Endodermal cell (in vitro differentiated cells): ENCODE measurements at regions not wholly inside any gene's neighbourhood (a gene's known extent, or its start where the extent isn't known, plus 50 kb on each side); places are given as distances from the start of the nearest gene placed in this dataset.

Experiments used
- DNase-seq: peaks from one replicate; pipeline ENCODE4 v3.0.0-alpha.2; 2017
- H3K27ac ChIP-seq: 2 replicates; pipeline ENCODE4 v1.5.1; 2013; ENCODE audit warnings: mild to moderate bottlenecking, low read depth, low read length, moderate library complexity
- H3K27me3 ChIP-seq: 2 replicates; pipeline ENCODE4 v1.6.1; 2013; ENCODE audit warnings: mild to moderate bottlenecking, low read length, moderate library complexity; ENCODE audit not compliant: insufficient read depth, control insufficient read depth, poor library complexity, severe bottlenecking
- H3K36me3 ChIP-seq: 2 replicates; pipeline ENCODE4 v1.7.0; 2013; ENCODE audit warnings: mild to moderate bottlenecking, low read length, moderate library complexity; ENCODE audit not compliant: control insufficient read depth, insufficient read depth
- H3K4me1 ChIP-seq: one replicate; pipeline ENCODE4 v1.7.0; 2013; ENCODE audit warnings: low read length; ENCODE audit not compliant: control insufficient read depth, insufficient read depth
- H3K4me3 ChIP-seq: 2 replicates; pipeline ENCODE4 v1.5.1; 2013; ENCODE audit warnings: mild to moderate bottlenecking, low read length, moderate library complexity
- H3K9ac ChIP-seq: 2 replicates; pipeline ENCODE4 v1.6.1; 2013; ENCODE audit warnings: mild to moderate bottlenecking, low read length, moderate library complexity; ENCODE audit not compliant: poor library complexity, severe bottlenecking; ENCODE audit errors: extremely low read depth
- H3K9me3 ChIP-seq: 2 replicates; pipeline ENCODE4 v1.6.1; 2013; ENCODE audit warnings: mild to moderate bottlenecking, low read length, moderate library complexity; ENCODE audit not compliant: control insufficient read depth
- H3K27ac Mint-ChIP-seq: 2 replicates; pipeline ENCODE4 v1.8.0; 2020; ENCODE audit warnings: mixed read lengths
- H3K27me3 Mint-ChIP-seq: 2 replicates; pipeline ENCODE4 v1.8.0; 2021; ENCODE audit warnings: mild to moderate bottlenecking, mixed read lengths; ENCODE audit not compliant: insufficient read depth
- H3K36me3 Mint-ChIP-seq: 2 replicates; pipeline ENCODE4 v1.8.0; 2020; ENCODE audit warnings: low read depth, mixed read lengths
- H3K4me1 Mint-ChIP-seq: 2 replicates; pipeline ENCODE4 v1.8.0; 2020; ENCODE audit warnings: mixed read lengths
- H3K4me3 Mint-ChIP-seq: 2 replicates; pipeline ENCODE4 v1.8.0; 2020; ENCODE audit warnings: mild to moderate bottlenecking, moderate library complexity, mixed read lengths
- H3K9me3 Mint-ChIP-seq: 2 replicates; pipeline ENCODE4 v1.8.0; 2020; ENCODE audit warnings: mild to moderate bottlenecking, mixed read lengths
- CTCF ChIP-seq: fragments of 200-600 bp; sonication (generic); conservative IDR thresholded peaks from 2 replicates; pipeline ENCODE4 v1.5.0; 2021; ENCODE audit warnings: antibody characterized with exemption, mild to moderate bottlenecking
- WGBS, 2 experiments: methylation state at CpG; one replicate each; pipeline versions ENCODE4 v1.1.5 to v1.1.7; 2013; ENCODE audit warnings: missing lambda C conversion rate in 2 of 2, mixed read lengths in 1 of 2; ENCODE audit not compliant: insufficient coverage in 1 of 2, insufficient read length in 1 of 2; 5-methylcytosine and 5-hydroxymethylcytosine counted together

GRCh38 chr2:239662413-239663120 is 261.7 kb upstream of the HDAC4 start:
- H3K27me3 Mint-ChIP-seq, result peaks cover 1% of the 10 kb centered on the region
- Histone ChIP-seq H3K9me3 (no peaks in the 10 kb centered on the region), H3K27ac (no peak overlapping the region), H3K4me1 (no peaks in the 10 kb centered on the region), H3K36me3 (no peaks in the 10 kb centered on the region), H3K4me3 (no peak overlapping the region), H3K9ac (no peak overlapping the region), H3K27me3 (no peaks in the 10 kb centered on the region)
- no peak for DNase-seq
- no peak for TF ChIP-seq CTCF
- H3K36me3 Mint-ChIP-seq, result no peaks in the 10 kb centered on the region
- peaks cover 8% of the 10 kb centered on the region for H3K4me1 Mint-ChIP-seq
- no peak overlapping the region for H3K27ac Mint-ChIP-seq
- no peaks in the 10 kb centered on the region for H3K9me3 Mint-ChIP-seq
- 75 to 81% methylated on average over 5 to 16 of the region's 16 CpGs for WGBS, 2 experiments
- H3K4me3 Mint-ChIP-seq, result no peak overlapping the region

DNA sequence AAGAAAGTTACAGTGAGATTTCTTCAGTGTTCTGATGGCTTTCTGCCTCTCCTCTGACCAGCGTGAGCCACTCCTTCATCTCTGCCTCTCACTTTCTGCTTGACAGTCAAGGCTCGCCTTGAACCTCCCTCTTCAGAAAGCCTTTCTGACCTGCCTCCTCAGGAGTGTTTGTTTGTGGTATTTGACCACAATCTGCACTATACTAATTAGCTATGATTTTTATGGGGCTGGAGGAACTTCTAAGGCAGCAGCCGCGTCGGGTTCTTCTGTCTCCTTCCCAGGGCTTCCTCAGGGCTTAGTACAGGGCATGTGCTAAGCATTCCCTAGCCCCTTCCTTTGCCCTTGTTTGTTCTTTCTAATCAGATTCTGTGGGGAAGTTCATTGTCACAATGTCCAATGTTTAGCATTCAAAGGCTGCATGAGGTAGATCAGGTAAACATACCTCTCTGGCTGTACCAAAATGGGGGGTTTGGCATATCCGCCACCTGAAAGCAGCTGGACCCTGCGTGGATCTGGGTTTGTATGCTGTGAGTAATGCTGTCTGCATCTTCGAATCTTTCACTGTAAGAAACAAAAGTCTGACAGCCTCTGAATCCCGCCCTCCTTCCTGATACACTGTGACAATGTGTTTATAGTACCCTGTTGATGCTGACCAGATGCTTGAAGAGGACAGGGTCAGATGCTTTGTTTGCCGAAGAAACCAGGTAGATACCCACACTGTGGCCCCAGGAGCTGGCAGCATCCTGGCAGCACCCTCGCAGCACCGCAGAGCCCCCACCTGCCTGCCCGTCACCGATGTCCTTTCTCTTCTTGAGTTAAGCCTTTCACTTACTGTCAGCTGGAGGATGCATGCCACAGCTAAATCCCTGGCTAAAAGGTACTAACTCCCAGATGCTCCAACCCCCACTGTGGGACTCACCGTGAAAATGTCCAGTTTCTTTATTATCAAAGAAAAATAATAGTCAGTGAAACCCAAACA is 260.8 kb upstream of the HDAC4 start:
- no peak for TF ChIP-seq CTCF
- peak overlapping the region; percentile 10 for H3K27ac Mint-ChIP-seq
- no peak for DNase-seq

DNA sequence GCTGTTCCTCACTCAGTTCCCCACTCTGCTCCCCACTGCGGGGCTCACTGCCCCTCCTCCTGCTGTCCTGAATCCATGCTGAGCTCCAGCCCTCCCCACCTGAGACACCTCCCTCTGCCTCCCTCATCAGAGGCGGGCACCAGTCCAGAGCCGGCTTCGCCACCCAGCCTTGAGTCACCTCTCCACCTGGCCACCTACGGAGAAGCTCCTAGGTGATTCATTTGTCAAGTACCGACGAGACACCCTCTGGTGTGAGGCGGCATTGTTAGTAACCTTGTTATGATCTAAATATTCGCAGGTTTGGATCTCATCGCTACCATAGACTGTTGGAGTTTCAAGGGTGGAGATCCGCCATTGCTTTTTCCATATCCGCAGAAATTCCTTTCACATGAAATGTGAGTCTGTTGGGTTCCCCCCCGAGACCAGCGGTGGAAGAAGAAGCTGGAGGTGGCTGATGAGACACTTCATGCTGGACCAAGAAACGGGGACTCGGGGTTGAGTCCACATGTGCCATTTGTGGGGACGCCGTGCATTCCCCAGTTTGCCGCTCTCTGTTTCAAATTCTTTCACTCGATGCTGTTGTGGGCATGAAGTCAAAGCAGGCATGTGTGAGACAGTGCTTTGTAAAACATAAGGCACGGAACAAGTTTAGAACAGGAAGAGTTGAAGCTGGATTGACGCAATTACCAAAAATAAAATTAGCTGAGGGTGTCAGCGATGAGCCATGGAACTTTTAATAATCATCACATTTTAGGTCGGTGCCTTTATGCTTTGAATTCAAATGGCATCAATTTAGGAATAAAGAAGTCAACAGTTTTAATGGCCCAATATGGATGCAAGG is 259.8 kb upstream of the HDAC4 start:
- TF ChIP-seq CTCF, result no peak
- WGBS, 2 experiments, result 94 to 96% methylated on average over 22 to 24 of the region's 24 CpGs
- Mint-ChIP-seq H3K27me3 (peaks cover 1% of the 10 kb centered on the region), H3K4me3 (no peak overlapping the region), H3K9me3 (no peaks in the 10 kb centered on the region), H3K36me3 (no peaks in the 10 kb centered on the region), H3K4me1 (peaks cover 8% of the 10 kb centered on the region), H3K27ac (no peak overlapping the region)
- Histone ChIP-seq H3K9me3 (no peaks in the 10 kb centered on the region), H3K27me3 (no peaks in the 10 kb centered on the region), H3K9ac (no peak overlapping the region), H3K4me3 (no peak overlapping the region), H3K4me1 (no peaks in the 10 kb centered on the region), H3K36me3 (no peaks in the 10 kb centered on the region), H3K27ac (no peak overlapping the region)
- DNase-seq, result no peak

More for the DNA sequence above, 260.8 kb upstream of the HDAC4 start:
- no peak overlapping the region for H3K4me3 Mint-ChIP-seq
- no peaks in the 10 kb centered on the region for H3K27me3 ChIP-seq
- no peaks in the 10 kb centered on the region for H3K36me3 ChIP-seq
- no peaks in the 10 kb centered on the region for H3K9me3 Mint-ChIP-seq
- 88 to 90% methylated on average over 11 to 15 of the region's 15 CpGs for WGBS, 2 experiments
- H3K9ac ChIP-seq, result no peak overlapping the region
- no peaks in the 10 kb centered on the region for H3K4me1 ChIP-seq
- no peaks in the 10 kb centered on the region for H3K36me3 Mint-ChIP-seq
- peaks cover 1% of the 10 kb centered on the region for H3K27me3 Mint-ChIP-seq
- no peak overlapping the region for H3K4me3 ChIP-seq
- H3K9me3 ChIP-seq, result no peaks in the 10 kb centered on the region
- H3K4me1 Mint-ChIP-seq, result peaks cover 8% of the 10 kb centered on the region
- no peak overlapping the region for H3K27ac ChIP-seq
